A673 (cell line): ENCODE measurements at regions not wholly inside any gene's neighbourhood (a gene's known extent, or its start where the extent isn't known, plus 50 kb on each side); places are given as distances from the start of the nearest gene placed in this dataset.

ENCODE experiments used
- BruUV-seq: library from RNA; stranded (reverse); fragments of 400-500 nt; replicated peaks from 2 replicates; lab custom pipeline; 2021; lab: Mats Ljungman, UMichigan
- CTCF ChIA-PET: fragments of 300-600 bp; sonication (Branson Sonifier 250); formaldehyde crosslinking; loops from one replicate; lab custom pipeline; 2022; ENCODE audit warnings: antibody characterized with exemption; lab: Charles Lee
- POLR2A ChIA-PET: fragments of 300-600 bp; sonication (Branson Sonifier 250); formaldehyde crosslinking; loops from one replicate; lab custom pipeline; 2022; ENCODE audit warnings: antibody characterized with exemption; ENCODE audit not compliant: low non-redundant PET; lab: Charles Lee
- DNase-seq: peaks from one replicate; pipeline ENCODE4 v3.0.0-alpha.2; 2015; ENCODE audit warnings: low spot score
- H3K27ac ChIP-seq: fragments of 200-600 bp; sonication (generic); 2 replicates; pipeline ENCODE4 v1.5.1; 2016; ENCODE audit warnings: mixed run types, low read depth, mild to moderate bottlenecking, mixed read lengths, antibody characterized with exemption, low read length; ENCODE audit not compliant: poor library complexity, severe bottlenecking
- H3K27me3 ChIP-seq: fragments of 200-600 bp; sonication (generic); replicated peaks from 2 replicates; pipeline ENCODE4 v1.6.1; 2017; ENCODE audit warnings: mixed run types, low read depth, mild to moderate bottlenecking, mixed read lengths, antibody characterized with exemption, low read length; ENCODE audit not compliant: insufficient read depth, poor library complexity
- H3K36me3 ChIP-seq: fragments of 200-600 bp; sonication (generic); 2 replicates; pipeline ENCODE4 v1.6.1; 2016; ENCODE audit warnings: mixed run types, mild to moderate bottlenecking, mixed read lengths, antibody characterized with exemption, low read length; ENCODE audit not compliant: insufficient read depth, poor library complexity, severe bottlenecking
- H3K4me1 ChIP-seq: fragments of 200-600 bp; sonication (generic); 2 replicates; pipeline ENCODE4 v1.6.1; 2017; ENCODE audit warnings: mixed run types, mild to moderate bottlenecking, mixed read lengths, antibody characterized with exemption, low read length; ENCODE audit not compliant: insufficient read depth, poor library complexity, severe bottlenecking
- H3K4me3 ChIP-seq: fragments of 200-600 bp; sonication (generic); 2 replicates; pipeline ENCODE4 v1.5.1; 2016; ENCODE audit warnings: low read depth, mixed run types, mild to moderate bottlenecking, mixed read lengths, low read length; ENCODE audit not compliant: poor library complexity, severe bottlenecking
- H3K9me3 ChIP-seq: fragments of 200-600 bp; sonication (generic); 2 replicates; pipeline ENCODE4 v1.6.1; 2016; ENCODE audit warnings: mixed run types, low read depth, mild to moderate bottlenecking, mixed read lengths, antibody characterized with exemption, low read length; ENCODE audit not compliant: poor library complexity, severe bottlenecking
- EZH2 ChIP-seq: fragments of 200-600 bp; sonication (generic); IDR thresholded peaks from 2 replicates; pipeline ENCODE4 v1.6.1; 2017; ENCODE audit warnings: borderline replicate concordance, low read depth, mild to moderate bottlenecking, mixed read lengths, antibody characterized with exemption, low read length; ENCODE audit not compliant: poor library complexity, severe bottlenecking
- intact Hi-C: fragments of 100-400 bp; cut with micrococcal nuclease; formaldehyde crosslinking; loops from one replicate; pipeline ENCODE4 v1.10.0; 2022; ENCODE audit not compliant: unreplicated experiment
- TF ChIP-seq, protein P1 (sequence below): fragments of 300-800, 200-600 bp; sonication (generic); conservative IDR thresholded peaks from 2 replicates; pipeline ENCODE4 v1.5.1; 2017; ENCODE audit warnings: low read depth, mild to moderate bottlenecking, antibody characterized with exemption, low read length, moderate library complexity, mixed read lengths

DNA sequence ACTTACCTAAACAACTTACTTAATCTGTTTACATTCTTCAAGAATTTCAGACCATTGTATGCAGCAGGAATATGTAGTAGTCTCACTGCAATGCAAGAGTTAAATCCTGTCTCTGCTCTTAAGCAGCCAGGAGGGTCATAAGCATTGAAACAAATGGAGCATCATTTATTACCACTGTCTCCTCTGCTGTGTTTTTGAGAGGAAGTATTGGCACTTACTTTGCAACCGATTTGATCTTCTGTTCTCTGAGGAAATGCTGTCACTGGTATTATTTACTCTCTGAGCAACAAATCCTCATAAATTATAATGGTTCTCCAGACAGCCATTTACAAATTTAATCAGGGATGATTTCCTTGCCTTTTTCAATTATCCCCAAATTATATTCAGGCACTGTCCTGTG, 1367.1 kb downstream of the STIM2 start:
- no peak overlapping the region for H3K27ac ChIP-seq
- H3K36me3 ChIP-seq, result no peaks in the 10 kb centered on the region
- ChIA-PET POLR2A (no interaction called here), CTCF (no interaction called here)
- peaks cover 31% of the 10 kb centered on the region for H3K4me1 ChIP-seq
- no peaks in the 10 kb centered on the region for H3K27me3 ChIP-seq
- no TSS peak for BruUV-seq
- TF ChIP-seq, protein P1, sequence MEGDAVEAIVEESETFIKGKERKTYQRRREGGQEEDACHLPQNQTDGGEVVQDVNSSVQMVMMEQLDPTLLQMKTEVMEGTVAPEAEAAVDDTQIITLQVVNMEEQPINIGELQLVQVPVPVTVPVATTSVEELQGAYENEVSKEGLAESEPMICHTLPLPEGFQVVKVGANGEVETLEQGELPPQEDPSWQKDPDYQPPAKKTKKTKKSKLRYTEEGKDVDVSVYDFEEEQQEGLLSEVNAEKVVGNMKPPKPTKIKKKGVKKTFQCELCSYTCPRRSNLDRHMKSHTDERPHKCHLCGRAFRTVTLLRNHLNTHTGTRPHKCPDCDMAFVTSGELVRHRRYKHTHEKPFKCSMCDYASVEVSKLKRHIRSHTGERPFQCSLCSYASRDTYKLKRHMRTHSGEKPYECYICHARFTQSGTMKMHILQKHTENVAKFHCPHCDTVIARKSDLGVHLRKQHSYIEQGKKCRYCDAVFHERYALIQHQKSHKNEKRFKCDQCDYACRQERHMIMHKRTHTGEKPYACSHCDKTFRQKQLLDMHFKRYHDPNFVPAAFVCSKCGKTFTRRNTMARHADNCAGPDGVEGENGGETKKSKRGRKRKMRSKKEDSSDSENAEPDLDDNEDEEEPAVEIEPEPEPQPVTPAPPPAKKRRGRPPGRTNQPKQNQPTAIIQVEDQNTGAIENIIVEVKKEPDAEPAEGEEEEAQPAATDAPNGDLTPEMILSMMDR, result no peak
- no peak overlapping the region for H3K4me3 ChIP-seq
- DNase-seq, result peak; percentile 69
- intact Hi-C loops, result loop anchor here (5.0 to 10.0 kb wide), 2 partner anchors 295 to 363 kb away; no protein-coding TSS in a partner anchor
- H3K9me3 ChIP-seq, result no peaks in the 10 kb centered on the region

DNA sequence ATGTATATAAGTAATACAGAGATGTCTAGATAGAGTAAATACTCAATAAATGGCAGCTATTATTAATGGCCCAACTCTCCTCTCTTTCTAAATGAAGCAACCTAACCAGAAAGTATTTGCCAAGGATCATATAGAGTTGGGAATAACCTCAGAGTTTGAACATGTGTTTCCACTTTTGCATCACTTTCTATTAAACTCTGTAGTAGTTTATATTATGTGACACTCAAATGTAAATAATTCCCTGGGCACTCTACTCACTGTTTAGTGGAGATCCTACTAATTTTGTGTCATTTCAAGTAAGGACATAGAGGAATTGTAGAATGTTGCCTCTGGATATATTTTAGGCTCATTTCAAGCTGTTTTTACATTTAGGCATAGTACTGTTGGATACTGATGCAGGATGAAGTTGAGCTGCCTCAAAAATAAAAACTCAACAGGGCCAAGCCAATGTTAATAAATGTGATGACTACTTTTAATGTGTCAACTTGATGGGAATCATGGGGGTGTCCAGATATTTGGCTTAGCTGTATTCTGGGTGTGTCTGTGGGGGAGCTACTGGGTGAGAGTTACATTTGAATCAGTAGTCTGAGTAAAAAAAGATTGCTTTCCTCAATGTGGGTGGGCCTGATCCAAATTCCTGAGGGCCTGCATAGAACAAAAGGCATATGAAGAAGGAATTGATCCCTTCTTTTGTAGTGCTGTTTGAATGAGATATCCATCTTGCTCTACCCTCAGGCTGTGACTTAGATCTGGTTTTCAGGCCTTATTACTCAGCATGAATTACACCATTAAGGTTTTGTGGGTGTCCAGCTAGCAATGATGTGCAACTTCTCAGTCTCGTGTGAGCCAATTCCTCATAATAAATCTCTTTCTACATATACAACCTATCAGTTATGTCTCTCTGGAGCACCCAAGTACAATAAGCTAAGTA, 1368.2 kb downstream of the STIM2 start:
- Histone ChIP-seq H3K27me3 (no peaks in the 10 kb centered on the region), H3K27ac (peak overlapping the region; percentile 24), H3K9me3 (no peaks in the 10 kb centered on the region), H3K4me3 (no peak overlapping the region), H3K4me1 (peaks cover 31% of the 10 kb centered on the region), H3K36me3 (no peaks in the 10 kb centered on the region)
- DNase-seq, result no peak
- BruUV-seq, result no TSS peak
- intact Hi-C loops, result loop anchor here (5.0 to 10.0 kb wide), 2 partner anchors 293 to 364 kb away; no protein-coding TSS in a partner anchor
- TF ChIP-seq, protein P1, result no peak
- no peak for TF ChIP-seq EZH2
- POLR2A ChIA-PET, result no interaction called here
- CTCF ChIA-PET, result no interaction called here

DNA sequence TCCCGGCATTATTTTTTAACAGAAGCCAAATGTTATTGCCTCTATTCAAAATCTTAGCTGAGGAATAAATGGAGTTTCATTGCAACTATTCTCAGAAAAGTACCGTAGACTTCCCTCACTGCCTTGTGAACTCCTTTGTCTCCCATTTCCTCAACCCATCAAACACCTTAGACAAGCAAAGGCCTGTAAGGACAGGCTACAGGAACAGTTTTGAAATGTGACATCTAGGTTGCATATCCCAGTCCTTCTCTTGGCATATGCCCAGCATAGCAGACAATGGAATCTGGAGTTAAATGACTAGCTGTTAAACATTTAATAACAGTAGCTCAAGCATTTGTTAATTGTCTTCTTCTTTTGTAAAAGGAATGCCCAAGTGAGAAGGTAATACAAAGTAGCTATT, 1371.7 kb downstream of the STIM2 start:
- no peaks in the 10 kb centered on the region for H3K36me3 ChIP-seq
- CTCF ChIA-PET, result no interaction called here
- intact Hi-C loops, result no loop called here
- TF ChIP-seq, protein P1, result no peak
- TF ChIP-seq EZH2, result no peak
- BruUV-seq, result no TSS peak
- peaks cover 20% of the 10 kb centered on the region for H3K4me1 ChIP-seq
- no peak for DNase-seq
- H3K4me3 ChIP-seq, result no peak overlapping the region
- no peaks in the 10 kb centered on the region for H3K27me3 ChIP-seq
- POLR2A ChIA-PET, result no interaction called here
- no peak overlapping the region for H3K27ac ChIP-seq
- no peaks in the 10 kb centered on the region for H3K9me3 ChIP-seq
